HS-5 (cell line): ENCODE measurements at regions not wholly inside any gene's neighbourhood (a gene's known extent, or its start where the extent isn't known, plus 50 kb on each side); places are given as distances from the start of the nearest gene placed in this dataset.
A peak's percentile ranks its signal among the peaks of the same experiment; 100 is the strongest.

ENCODE experiments used
- DNase-seq: peaks from one replicate; pipeline ENCODE4 v3.0.0-alpha.2; 2012; ENCODE audit warnings: low read depth

DNA sequence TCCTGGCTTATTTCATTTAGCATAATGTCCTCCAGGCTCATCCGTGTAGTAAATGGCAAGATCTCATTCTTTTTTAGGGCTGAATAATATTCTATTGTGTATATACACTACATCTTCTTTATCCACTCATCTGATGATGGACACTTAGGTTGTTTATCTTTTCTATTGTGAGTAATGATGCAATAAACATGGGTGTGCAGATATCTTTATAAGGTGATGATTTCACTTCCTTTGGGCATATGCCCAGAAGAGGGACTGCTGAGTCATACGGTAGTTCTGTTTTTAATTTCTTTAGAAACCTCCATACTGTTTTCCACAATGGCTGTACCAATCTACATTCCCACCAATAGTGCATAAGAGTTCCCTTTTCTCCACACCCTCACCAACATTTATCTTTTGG is 317.6 kb upstream of the CNKSR2 start:
- DNase-seq, result peak; percentile 15

DNA sequence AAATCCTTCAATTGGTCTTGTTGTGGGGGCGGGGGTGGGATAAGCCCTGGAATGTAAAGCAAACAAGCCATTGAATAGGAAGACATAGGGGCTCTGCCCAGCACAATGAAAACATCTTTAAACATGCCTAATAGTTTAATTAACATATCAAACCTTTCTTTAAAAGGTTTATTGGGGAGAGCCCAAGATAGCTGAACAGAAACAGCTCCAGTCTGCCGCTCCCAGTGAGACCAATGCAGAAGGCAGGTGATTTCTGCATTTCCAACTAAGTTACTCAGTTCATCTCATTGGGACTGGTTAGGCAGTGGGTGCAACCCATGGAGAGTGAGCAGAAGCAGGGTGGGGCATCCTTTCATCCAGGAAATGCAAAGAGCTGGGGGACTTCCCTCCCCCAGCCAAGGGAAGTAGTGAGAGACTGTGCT is 327.2 kb upstream of the CNKSR2 start:
- no peak for DNase-seq

DNA sequence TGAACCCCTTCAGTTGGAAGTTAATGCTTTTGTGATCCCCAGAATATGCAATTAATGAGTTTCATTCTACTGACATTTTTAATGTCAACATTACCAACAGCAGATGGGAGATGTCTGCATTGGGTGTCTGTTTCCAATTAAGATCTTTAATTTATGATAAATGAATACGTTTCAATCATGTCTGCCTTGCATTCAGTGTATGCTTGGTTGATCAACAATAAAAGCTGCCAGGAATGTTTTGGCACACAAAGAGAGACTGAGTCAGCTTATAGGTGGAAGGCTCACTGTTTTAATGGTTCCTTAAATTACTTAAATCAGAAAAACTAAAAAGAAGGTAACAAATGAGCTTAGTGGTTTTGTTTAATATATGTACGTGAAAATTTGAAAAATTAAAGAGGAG is 359.9 kb upstream of the CNKSR2 start:
- DNase-seq, result no peak

DNA sequence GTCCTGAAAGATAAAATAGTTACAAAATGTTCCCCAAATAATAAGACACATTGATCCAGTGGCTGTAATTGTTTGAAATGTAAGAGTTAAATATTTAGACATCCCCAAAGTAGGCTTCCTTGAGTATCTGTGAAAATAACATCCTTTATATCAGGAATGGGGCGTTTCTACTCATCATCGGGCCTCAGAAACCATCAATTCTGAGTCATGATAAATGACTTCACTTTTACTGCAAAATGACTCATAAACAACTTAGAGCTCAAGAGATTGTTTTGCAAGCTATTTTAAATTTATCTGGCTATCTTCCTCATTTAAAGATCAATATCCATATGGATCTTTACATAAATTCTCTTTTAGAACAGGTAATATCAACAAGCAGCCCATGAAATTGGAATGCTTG is 369.4 kb upstream of the CNKSR2 start:
- DNase-seq, result peak; percentile 24

DNA sequence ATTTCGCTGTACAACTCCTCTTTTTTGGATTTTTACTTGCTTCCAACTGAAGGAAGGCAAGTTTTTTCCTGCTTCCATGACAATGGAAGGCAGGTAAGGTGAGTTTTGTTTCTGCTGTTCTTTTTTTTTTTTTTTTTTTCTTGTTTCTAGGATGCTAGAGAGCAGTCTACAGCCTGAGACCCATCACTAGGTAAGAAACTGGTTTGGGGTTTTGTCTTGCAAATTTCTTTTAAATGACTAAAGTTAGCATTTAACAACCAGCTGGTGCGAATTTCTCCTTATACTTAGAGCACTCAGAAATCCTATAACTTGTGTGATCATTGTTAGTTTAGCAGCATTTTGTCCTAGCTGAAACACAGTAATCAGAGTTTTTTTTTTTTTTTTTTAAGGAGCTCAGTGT is 378.4 kb upstream of the CNKSR2 start:
- no peak for DNase-seq

DNA sequence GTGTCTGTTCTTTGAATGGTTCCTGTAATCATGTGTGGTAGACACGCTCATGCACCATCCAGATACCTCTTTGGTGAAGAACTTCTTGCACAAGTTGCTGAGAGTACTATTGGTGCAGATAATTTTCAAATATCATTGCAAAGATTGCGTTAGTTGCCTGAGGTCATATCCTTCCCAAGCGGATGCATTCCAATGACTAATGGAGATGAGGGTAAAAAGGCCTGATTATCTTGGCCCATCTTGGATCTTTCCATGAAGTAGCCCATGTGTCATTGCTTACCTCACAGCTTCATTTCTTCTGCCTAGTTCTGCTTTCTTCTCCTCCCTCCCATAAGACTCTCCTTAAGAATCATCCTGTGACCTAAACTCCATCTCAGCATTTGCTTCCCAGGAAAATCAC is 384.9 kb upstream of the CNKSR2 start:
- no peak for DNase-seq

DNA sequence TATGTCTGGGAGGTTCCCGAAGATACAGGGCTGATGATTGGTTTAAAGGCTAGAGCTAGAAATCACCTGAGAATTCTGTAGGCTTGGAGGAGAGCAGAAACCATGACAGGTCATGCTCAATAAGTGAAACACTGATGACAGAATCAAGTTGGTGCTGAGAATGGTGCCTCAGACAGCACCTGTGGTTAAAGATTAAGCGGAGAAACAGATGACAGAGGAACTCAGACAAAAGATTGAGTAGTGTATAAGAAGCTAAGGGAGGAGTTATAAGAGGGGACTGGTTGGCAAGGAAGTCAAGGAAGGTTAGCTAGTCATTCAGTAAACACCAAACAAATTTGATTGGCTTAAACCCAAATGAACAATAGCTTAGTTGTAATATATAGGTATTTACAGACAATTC is 385.4 kb upstream of the CNKSR2 start:
- no peak for DNase-seq

DNA sequence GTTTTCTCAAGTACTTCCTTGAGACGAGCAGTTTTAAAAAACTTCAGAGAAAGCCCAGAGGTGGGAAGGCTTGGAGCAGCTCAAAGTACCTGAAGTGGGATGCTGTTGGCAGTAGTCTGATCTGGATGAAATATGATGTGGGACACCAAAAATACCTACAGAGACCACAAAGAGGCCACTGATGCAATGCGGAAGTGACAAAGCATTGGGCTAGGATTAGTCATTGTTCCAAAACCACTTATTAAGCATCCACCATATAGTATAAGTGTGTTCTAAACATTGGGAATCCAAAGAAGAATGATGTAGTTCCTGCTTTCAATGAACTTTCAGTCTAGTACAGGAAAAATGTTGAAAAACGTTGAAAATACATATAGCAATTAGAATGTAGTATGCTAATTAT is 386.1 kb upstream of the CNKSR2 start:
- no peak for DNase-seq

DNA sequence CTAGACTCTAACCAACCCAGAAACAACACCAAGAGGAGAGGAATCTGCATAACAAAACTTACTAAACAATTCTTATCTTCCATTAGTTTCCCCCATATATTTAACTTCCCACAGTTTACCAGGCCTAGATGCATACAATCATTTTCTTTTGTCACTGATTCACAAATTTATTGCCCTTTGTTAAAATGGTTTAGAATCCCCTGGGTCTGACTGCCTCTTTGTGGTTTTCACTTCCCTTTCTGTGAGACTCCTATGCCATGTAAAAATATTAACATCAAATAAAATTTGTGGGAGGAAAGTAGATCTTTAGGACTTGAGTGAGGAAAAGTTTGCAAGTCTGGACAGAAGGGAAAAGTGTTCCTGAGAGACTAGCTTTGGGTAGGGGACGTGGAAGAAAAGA is 393.8 kb upstream of the CNKSR2 start:
- no peak for DNase-seq

DNA sequence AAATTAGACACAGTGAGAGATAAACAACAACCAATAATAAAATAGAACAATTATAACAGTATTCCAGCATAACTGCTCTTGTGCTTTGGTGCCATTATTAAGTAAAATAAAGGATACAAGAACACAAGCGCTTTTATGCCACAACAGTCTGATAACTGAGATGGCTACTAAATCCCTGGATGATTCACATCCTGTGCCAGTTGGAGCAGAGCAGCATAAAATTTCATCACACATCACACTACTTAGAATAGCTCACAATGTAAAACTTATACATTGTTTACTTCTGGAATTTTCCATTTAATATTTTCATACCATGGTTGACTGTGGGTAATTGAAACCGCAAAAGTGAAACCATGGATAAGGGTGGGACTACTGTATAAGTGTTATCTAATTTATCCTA is 399.9 kb upstream of the CNKSR2 start:
- peak; percentile 14 for DNase-seq

DNA sequence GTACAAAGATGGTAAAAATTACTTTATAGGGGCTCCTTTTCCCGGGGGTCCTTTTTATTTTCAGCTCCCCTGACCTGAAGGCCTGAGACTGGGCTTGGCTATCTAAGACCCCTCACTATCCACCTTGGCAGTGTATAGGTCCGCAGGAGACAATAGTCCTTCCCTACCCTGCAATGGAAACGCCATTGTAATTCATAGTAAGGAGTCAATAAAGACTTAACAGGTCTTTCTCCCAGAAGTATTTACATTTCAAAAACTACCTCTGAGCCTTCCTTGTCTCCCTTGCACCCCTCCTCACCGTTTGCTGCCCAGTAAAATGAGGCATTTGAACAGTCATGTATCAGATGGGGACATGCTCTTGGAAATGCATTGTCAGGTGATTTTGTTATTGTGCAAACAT is 401.2 kb upstream of the CNKSR2 start:
- no peak for DNase-seq

DNA sequence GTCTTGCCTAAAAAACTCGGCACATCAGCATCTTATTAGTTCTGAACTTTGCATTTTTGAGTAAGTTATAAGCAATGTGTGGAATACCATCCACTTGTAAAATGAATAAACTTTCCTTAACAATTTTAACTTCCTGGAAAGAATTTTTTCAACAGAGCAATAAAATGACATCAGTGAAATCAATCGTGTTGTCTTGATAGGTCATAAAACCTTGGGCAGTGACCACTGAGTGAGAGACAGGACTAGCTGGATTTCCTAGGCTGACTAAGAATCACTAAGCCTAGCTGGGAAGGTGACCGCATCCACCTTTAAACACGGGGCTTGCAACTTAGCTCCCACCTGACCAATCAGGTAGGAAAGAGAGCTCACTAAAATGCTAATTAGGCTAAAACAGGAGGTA is 403.0 kb upstream of the CNKSR2 start:
- no peak for DNase-seq

DNA sequence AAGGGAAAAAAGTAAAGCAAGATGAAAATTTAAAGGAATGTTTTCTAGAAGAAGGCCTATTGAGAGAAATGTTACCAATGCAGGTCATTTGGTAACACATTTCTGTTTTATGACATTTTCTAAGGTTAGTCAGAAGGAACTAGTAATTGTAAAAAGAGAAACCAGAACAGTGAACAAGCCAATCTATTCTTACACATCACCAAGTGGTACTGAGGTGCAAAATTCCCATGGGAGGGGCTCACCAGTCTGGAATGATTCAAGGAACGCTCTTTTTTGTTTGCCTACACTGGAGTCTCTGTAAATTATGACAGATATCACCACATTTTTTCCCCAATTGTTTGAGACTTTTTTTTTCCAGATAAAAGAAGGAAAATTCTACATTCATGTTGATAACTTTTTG is 404.7 kb upstream of the CNKSR2 start:
- DNase-seq, result no peak

DNA sequence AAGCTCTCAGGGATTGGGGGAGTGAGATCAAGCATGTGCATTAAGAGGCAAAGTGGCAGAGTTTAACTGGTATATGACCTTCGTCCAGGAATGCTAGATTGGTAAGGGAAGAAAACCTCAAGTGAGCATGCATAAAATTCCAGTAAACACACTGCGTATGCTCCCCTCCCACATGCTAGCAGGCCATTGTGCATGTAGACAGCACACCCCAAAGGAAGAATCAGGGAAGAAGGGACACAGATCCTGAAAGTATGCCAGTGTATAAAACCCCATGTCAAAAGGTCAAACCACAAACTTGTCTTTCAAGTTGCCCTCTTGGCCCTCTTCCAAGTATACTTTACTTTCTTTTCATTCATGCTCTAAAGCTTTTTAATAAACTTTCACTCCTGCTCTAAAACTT is 405.2 kb upstream of the CNKSR2 start:
- no peak for DNase-seq

DNA sequence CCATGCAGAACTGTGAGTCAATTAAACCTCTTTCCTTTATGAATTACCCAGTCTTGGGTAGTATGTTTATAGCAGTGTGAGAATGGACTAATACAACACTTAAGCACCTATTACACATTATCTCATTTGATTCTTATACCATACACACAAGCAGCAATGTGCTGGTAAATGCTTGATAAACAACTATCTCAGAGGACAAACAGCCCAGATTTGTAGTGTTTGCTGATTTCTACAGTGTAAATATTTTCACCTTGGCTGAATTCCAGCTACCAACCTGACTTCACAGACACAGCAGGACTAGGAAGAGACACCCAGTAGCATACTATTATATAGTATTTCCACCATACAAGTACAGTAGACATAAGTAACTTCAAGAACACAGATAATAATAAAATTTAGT is 406.5 kb upstream of the CNKSR2 start:
- DNase-seq, result no peak

DNA sequence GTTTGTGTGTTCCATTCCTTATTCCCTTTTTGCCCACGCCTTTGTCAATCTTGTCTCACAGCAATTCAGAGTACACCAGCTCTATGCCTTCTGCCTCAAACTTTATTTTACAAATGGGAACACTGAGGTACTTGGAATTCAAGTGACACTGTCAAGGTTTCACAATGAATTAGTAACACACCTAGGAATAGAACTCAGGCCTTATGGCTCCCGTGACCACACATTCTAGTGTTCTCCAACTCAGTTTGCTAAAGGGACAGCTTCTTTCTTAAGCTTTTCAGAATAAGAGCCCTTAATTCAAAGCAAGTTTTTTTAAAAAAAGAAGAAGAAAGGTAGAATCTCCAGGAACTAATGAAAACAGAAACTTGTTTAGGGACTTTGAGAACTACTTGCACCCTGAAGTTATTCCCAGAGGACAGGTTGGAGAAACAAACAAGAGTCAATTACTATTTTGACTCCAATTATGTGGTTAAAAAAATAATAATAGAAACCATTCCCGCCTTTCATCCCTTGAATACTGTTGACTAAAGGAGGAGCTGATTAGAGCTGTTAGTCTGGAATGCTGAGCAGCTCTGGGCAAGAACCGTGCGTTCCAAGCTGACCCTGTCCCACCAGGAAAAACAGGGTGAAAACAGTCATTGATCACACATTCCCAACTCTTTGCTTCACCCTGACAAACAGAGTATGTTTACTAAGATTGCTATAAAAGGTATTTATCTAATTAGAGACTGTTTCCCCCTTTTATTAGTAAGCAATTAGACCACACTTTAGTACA is 408.8 kb upstream of the CNKSR2 start:
- no peak for DNase-seq

DNA sequence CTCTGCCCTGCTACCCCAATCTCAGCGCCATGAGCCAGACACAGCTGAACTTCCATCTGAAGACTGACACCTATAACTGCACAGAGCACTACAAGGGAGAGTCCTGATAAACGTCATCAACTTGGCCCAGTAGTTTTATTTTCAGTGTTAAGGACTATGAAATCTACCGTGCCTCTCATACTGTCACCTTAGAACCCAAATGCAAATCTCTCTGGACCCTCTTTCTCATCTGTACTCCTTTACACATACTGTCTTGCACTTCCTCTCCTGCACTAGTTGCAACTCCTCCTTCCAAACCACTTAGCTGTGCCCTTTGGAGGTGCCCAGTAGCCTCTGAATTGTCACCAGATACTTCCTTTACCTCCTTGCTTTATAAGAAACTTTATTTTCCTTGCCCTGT is 420.2 kb upstream of the CNKSR2 start:
- DNase-seq, result no peak

DNA sequence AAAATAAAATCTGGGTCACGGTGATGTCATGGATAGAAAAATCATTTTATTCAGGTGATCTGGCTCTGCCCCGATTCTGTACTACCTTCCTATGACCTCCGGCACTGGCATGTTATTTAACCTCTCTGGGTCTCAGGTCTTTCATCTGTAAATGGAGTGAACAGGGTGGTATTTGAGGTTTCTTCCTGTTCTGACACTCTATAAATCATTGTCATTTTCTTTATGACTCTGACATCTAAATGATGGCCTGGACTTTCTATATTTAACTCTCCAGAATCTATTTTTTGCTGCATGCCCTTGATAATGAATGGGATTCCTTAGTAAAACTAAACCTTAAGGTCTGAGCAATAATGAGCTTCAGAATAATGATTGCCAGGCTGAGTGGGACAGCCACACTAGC is 422.0 kb upstream of the CNKSR2 start:
- no peak for DNase-seq

DNA sequence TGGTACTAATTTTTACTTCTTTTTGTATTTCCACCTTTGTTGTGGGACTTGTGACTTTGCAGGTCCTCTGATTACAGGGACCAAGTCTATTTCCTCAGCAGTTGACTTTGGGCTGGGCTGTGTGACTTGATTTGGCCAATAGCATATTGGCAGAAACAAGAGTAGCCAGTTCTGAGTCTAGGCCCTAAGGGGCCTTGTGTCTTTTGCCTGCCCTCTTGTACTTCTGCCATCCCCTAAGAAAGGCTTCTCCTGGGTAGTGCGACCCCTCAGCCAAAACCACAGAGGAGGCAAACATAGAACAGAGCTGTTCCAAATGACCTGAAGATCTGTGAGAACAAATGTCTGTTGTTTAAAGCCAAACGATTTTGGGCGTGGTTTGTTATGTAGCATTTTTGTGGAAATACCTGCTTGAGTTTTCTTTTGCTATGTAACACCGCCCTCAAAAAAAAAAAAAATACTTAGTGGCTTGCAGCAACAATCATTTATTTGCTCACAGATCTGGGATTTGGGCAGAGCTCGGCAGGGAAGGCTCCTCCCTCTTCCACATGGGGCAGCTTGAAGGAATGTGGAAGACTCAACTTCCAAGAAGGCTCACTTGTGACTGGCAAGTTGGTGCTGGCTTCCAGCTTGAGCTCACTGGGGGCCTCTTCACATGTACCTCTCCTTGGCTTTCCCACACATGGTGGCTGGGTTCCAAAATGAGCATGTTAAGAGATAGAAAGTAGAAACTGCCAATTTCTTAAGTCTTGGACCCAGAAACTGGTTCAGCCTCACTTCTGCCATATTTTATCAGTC is 423.0 kb upstream of the CNKSR2 start:
- DNase-seq, result no peak

DNA sequence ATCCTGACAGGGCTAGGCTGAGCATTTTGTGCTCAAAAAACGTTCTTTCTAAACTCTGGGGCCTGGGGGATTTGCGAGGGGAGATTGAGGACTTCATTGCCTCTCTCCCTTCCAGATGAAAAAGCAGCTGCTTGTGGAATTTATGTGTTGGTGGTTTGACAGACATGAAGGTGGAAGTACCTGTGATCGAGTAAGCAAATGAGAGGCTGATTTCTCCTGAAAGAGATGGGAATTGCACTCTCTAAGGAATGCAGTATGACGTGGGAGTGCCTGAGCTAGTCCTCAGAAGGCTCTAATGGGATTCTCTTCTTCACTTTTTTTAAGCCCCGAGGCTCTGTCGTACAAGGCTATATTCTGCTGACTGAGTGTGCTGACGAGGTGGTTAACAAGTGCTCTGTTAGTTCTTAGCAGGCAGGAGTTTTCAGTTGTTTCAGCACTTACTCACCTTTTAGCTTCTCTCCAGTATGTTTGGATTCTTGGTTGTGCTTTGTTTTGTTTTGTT is 426.8 kb upstream of the CNKSR2 start:
- no peak for DNase-seq

DNA sequence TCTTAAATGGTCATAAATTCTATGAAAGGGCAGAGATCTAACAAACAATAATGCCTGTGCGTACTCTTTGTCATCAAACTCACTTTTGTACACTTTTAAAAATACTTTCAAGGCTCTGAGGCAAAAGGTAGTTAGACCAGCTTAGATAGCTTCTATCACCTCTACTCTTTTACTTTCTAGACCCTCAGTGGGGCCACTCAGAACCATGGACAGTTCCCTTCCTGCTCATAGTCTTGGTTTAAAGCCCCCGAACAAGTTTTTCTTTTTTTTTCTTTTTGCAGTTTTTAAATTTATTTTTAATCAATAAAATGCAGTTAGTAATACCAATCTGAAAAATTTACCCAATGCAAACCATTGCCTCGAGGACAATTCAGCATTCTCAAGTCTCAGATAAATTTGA is 460.5 kb upstream of the CNKSR2 start:
- DNase-seq, result no peak

DNA sequence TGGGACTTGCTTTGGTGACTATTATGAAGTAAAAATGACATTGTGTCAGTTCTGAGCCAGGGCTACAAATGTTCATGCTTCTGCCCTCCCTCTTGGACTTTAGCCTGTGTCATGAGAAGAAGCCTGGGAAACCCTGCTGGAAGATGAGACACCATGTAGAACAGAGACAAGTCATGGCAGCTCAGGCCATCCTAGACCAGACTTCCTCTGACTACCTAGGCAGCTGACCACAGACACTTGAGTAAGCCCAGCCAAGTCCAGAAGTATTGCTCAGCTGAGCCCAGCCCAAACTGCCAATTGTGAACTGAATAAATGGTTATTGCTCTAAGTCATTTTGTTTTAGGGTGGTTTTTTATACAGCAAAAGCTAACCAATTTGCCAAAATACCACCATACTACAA is 467.6 kb upstream of the CNKSR2 start:
- peak; percentile 18 for DNase-seq

DNA sequence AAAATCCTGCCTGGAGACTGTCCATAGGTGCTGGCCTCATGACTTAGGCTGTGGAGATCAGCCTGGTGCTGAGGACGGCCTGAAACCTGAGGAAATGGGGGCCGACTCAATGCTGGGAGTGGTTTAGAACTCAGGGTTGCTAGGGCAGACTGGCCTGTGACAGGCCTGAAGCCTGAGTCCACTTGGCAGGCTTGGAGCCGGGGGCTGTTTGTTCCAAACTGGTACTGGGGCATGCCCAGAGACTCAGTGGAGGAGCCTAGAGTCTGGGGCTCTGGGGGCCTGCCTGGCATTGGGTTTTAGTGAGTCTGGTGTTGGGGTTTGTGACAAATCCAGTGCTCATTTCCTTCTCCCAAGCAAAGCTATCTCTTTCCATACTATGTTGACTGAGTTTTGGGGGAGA is 489.7 kb upstream of the CNKSR2 start:
- DNase-seq, result no peak

DNA sequence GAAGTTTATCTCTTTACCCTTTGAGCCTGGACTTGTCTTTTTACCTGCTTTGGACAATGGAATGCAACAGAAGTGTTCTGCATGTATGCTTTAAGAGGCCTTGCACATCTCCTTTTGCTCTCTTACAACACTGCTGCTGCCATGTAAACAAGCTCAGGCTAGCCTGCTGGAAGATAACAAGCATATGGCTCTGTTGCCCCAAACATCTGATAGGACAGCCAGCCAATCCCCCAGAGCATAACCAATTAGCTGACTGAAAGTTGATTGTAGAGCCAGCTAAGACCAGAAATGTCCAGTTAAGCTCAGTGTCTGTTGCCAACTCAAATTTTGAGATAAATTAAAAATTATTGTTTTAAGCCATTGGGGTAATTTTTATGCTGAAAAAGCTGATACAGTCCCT is 510.6 kb upstream of the CNKSR2 start:
- DNase-seq, result no peak
